Activated B cell treated with CpG ODN at 0.5 μM for 24 hours (primary cell): ENCODE measurements at regions not wholly inside any gene's neighbourhood (a gene's known extent, or its start where the extent isn't known, plus 50 kb on each side); places are given as distances from the start of the nearest gene placed in this dataset.

ENCODE experiments used
- ATAC-seq: fragments of 200-7000 bp; cut with Tn5 transposase; one replicate; pipeline ENCODE4 v1.10.0; 2021; ENCODE audit warnings: low read depth, mild to moderate bottlenecking, moderate library complexity
- CTCF ChIA-PET: fragments of 350-600 bp; sonication (Branson Sonifier 250); formaldehyde crosslinking; loops from one replicate; lab custom pipeline; 2021; ENCODE audit warnings: antibody characterized with exemption; lab: Charles Lee
- POLR2A ChIA-PET: fragments of 350-600 bp; sonication (Branson Sonifier 250); formaldehyde crosslinking; loops from one replicate; lab custom pipeline; 2021; ENCODE audit warnings: antibody characterized with exemption; lab: Charles Lee
- DNase-seq: peaks from one replicate; pipeline ENCODE4 v3.0.0; 2022
- H3K27ac Mint-ChIP-seq: one replicate; pipeline ENCODE4 v1.8.0; 2020; ENCODE audit warnings: mixed read lengths
- H3K27me3 Mint-ChIP-seq: one replicate; pipeline ENCODE4 v1.8.0; 2021; ENCODE audit warnings: mixed read lengths
- H3K36me3 Mint-ChIP-seq: one replicate; pipeline ENCODE4 v1.8.0; 2021; ENCODE audit warnings: low read depth, mixed read lengths
- H3K4me1 Mint-ChIP-seq: one replicate; pipeline ENCODE4 v1.8.0; 2021; ENCODE audit warnings: mixed read lengths
- H3K4me3 Mint-ChIP-seq: one replicate; pipeline ENCODE4 v1.8.0; 2020; ENCODE audit warnings: mild to moderate bottlenecking, mixed read lengths
- H3K9me3 Mint-ChIP-seq: one replicate; pipeline ENCODE4 v1.8.0; 2020; ENCODE audit warnings: mixed read lengths
- intact Hi-C: fragments of 100-400 bp; cut with micrococcal nuclease; formaldehyde crosslinking; loops from one replicate; pipeline ENCODE4 v1.15.1; 2024
- TF ChIP-seq, protein P1 (sequence below): fragments of 200-600 bp; IDR thresholded peaks from one replicate; pipeline ENCODE4 v1.8.0; 2022; ENCODE audit warnings: antibody characterized with exemption, mild to moderate bottlenecking

DNA sequence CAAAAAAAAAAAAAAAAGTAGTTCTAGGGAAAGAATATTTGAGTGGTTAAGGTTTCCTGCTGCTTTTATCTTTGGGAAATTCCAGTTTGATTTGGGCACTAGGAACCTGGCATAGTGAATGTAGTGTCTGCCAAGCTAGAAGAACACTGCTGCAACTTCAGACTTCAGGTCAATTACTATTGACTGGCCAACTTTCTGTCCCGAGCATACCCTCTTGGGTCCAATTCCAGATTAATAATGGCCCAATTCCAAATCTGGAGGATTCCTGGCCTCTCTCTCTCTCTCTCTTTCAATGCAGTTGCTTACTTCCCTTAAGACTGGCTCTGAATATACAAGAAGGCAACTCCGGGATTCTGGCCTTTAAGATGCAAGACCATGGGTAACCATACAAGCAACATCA lies 74.9 kb downstream of the ANKEF1 start:
- no peaks in the 10 kb centered on the region for H3K4me1 Mint-ChIP-seq

DNA sequence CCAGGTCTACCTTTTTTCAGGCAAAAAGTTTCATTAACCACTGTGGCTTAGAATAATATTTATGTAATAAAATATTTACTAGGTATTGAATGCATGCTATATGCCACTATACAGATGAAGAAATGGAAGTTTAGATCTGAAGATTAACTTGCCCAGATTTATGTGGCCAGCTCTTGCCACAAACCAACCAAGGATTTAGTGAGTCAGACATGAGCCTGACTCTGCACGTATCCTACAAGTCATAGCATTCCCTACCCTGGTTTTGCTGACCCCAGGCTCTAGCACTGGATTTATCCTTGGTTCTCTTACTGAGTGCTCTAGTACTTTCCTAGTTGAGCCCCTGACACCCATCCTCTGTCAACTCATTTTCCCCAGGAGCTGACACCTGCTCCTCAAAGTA lies 75.4 kb downstream of the ANKEF1 start:
- H3K27me3 Mint-ChIP-seq: no peaks in the 10 kb centered on the region
- ATAC-seq (no peak), DNase-seq (no peak)
- TF ChIP-seq, protein P1, sequence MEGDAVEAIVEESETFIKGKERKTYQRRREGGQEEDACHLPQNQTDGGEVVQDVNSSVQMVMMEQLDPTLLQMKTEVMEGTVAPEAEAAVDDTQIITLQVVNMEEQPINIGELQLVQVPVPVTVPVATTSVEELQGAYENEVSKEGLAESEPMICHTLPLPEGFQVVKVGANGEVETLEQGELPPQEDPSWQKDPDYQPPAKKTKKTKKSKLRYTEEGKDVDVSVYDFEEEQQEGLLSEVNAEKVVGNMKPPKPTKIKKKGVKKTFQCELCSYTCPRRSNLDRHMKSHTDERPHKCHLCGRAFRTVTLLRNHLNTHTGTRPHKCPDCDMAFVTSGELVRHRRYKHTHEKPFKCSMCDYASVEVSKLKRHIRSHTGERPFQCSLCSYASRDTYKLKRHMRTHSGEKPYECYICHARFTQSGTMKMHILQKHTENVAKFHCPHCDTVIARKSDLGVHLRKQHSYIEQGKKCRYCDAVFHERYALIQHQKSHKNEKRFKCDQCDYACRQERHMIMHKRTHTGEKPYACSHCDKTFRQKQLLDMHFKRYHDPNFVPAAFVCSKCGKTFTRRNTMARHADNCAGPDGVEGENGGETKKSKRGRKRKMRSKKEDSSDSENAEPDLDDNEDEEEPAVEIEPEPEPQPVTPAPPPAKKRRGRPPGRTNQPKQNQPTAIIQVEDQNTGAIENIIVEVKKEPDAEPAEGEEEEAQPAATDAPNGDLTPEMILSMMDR: no peak
- intact Hi-C loops: no loop called here
- no peaks in the 10 kb centered on the region for H3K4me1 Mint-ChIP-seq
- no peaks in the 10 kb centered on the region for H3K36me3 Mint-ChIP-seq
- H3K27ac Mint-ChIP-seq: no peak overlapping the region
- CTCF ChIA-PET: no interaction called here
- no peak overlapping the region for H3K4me3 Mint-ChIP-seq
- H3K9me3 Mint-ChIP-seq: peaks cover 2% of the 10 kb centered on the region
- POLR2A ChIA-PET: no interaction called here

More for the DNA sequence above, 74.9 kb downstream of the ANKEF1 start:
- intact Hi-C loops: no loop called here
- Mint-ChIP-seq H3K9me3 (peaks cover 2% of the 10 kb centered on the region), H3K4me3 (no peak overlapping the region), H3K27ac (no peak overlapping the region), H3K36me3 (no peaks in the 10 kb centered on the region), H3K27me3 (no peaks in the 10 kb centered on the region)
- POLR2A ChIA-PET: no interaction called here
- DNase-seq (no peak), ATAC-seq (no peak)
- CTCF ChIA-PET: no interaction called here
- TF ChIP-seq, protein P1: no peak

DNA sequence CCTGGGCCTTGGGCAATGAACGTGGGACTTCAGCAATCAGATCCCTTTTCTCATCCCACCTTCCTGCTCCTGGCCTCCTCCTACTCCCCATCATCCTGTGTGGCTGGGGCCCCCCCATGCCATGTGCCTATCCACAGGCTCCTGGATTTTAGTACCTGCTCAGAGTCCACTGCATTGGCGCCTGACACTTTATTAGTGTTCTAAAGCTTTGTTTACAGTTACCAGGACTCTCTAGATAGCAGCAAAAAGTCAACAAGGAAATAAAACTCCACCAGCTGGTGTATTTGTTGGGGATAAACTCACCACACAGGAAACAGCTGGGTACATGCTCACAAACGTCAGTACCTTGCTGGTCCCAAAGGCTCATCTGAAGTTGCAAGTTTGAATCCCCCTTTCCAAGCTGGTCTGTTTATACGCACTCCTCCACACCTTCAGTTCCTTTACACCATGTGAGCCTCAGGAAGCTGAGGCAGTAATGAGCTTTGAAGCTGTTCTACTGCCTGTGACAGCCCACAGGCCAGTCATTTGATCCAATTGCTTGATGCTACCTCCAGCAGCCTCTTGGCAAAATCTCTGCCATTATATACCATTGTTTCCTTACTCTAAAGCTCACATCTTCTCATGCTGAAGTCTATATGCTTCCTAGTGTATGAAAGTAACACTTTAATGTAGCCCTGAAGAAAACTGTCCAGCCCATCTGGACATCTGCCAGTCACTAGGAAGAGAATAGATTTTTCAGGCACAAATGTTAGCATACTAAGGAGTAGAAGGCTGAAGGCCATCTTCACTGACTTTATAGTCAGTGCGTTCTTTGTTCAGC lies 76.6 kb downstream of the ANKEF1 start:
- no peaks in the 10 kb centered on the region for H3K36me3 Mint-ChIP-seq
- ATAC-seq (no peak), DNase-seq (no peak)
- H3K9me3 Mint-ChIP-seq: peaks cover 2% of the 10 kb centered on the region
- H3K27me3 Mint-ChIP-seq: no peaks in the 10 kb centered on the region
- TF ChIP-seq, protein P1: no peak
- no peak overlapping the region for H3K4me3 Mint-ChIP-seq
- ChIA-PET POLR2A (no interaction called here), CTCF (no interaction called here)
- H3K4me1 Mint-ChIP-seq: no peaks in the 10 kb centered on the region
- H3K27ac Mint-ChIP-seq: no peak overlapping the region
- intact Hi-C loops: no loop called here

DNA sequence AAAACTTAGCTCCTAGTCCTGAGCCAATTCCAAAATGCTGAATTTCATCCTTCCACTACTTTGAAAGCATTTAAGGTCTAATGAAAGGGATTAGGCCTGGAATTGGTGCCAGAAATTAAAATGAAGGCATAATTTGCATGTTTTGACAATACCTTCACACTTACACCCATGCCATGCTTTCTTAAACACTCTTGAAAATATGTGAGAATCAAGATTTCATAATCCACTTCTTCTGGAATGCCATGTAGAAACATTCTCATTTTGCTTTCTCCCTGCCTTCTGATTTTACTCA lies 77.1 kb downstream of the ANKEF1 start:
- intact Hi-C loops: no loop called here
- DNase-seq: no peak
- TF ChIP-seq, protein P1: no peak
- ChIA-PET CTCF (no interaction called here), POLR2A (no interaction called here)
- H3K36me3 Mint-ChIP-seq: no peaks in the 10 kb centered on the region
- H3K4me3 Mint-ChIP-seq: no peak overlapping the region
- H3K4me1 Mint-ChIP-seq: no peaks in the 10 kb centered on the region
- H3K27ac Mint-ChIP-seq: no peak overlapping the region
- H3K27me3 Mint-ChIP-seq: no peaks in the 10 kb centered on the region
- ATAC-seq: no peak
- H3K9me3 Mint-ChIP-seq: peaks cover under 1% of the 10 kb centered on the region

DNA sequence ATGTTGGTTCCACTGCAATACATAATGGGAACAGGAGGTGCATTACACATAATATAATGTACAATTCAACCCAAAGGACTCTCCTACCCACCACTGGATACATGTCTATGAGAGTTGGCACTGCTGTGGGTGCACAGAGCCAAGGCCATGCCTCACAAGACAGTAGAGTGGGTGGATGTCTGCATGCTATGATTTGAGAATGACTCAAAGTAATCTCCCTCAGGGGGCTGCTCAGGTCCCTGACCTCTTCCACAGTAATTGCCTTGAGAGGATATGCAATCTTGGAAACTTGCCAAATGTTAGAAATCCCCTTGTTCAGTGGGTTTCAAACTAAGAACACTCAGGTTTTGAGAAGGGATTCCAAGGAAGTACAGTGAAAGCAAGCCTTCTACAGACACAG lies 79.0 kb downstream of the ANKEF1 start:
- Mint-ChIP-seq H3K4me1 (no peaks in the 10 kb centered on the region), H3K27me3 (no peaks in the 10 kb centered on the region), H3K27ac (no peak overlapping the region), H3K9me3 (no peaks in the 10 kb centered on the region), H3K36me3 (no peaks in the 10 kb centered on the region), H3K4me3 (no peak overlapping the region)
- intact Hi-C loops: no loop called here
- ATAC-seq (no peak), DNase-seq (no peak)
- TF ChIP-seq, protein P1: no peak
- POLR2A ChIA-PET: no interaction called here
- CTCF ChIA-PET: interaction anchor here (1.5 kb wide), 1 partner anchor 23 kb away, joined by 4 read pairs; no protein-coding TSS in a partner anchor
